Tibial nerve (tissue), 4 donors: ENCODE measurements at regions not wholly inside any gene's neighbourhood (a gene's known extent, or its start where the extent isn't known, plus 50 kb on each side); places are given as distances from the start of the nearest gene placed in this dataset.
A peak's percentile ranks its signal among the peaks of the same experiment; 100 is the strongest.

Source experiments
- DNase-seq, 2 donors: peaks; one replicate each; pipeline ENCODE4 v3.0.0-alpha.2; 2019; ENCODE audit warnings: low spot score in 2 of 2
- H3K27ac ChIP-seq, 4 donors: fragments of 200-600 bp; sonication (generic) in 3 of 4; one replicate each; pipeline ENCODE4 v1.5.1; 2017 to 2019; ENCODE audit warnings: mild to moderate bottlenecking in 1 of 4
- H3K27me3 ChIP-seq, 2 donors: fragments of 200-600 bp; sonication (generic) in 1 of 2; one replicate each; pipeline versions ENCODE4 v1.5.1 to v1.6.0; 2017 to 2019
- H3K36me3 ChIP-seq, 3 donors: fragments of 200-600 bp; sonication (generic); one replicate each; pipeline ENCODE4 v1.5.1; 2018 to 2019
- H3K4me1 ChIP-seq, 4 donors: fragments of 200-600 bp; sonication (generic) in 3 of 4; one replicate each; pipeline ENCODE4 v1.5.1; 2017 to 2019
- H3K4me3 ChIP-seq, 4 donors: fragments of 200-600 bp; sonication (generic) in 3 of 4; one replicate each; pipeline ENCODE4 v1.5.1; 2017 to 2019; ENCODE audit warnings: mild to moderate bottlenecking in 1 of 4, moderate library complexity in 1 of 4
- H3K9me3 ChIP-seq, 4 donors: fragments of 200-600 bp; sonication (generic) in 3 of 4; one replicate each; pipeline ENCODE4 v1.5.1; 2017 to 2019
- CTCF ChIP-seq, 5 experiments: fragments of 200-600 bp in 3 of 5; fragments of 450-650 bp in 2 of 5; sonication (generic) in 3 of 5; IDR thresholded peaks; one replicate each; pipeline ENCODE4 v1.5.1; 2016 to 2019; ENCODE audit warnings: antibody characterized with exemption in 5 of 5, mild to moderate bottlenecking in 3 of 5, moderate library complexity in 2 of 5
- EP300 ChIP-seq, 2 donors: sonication (generic); formaldehyde crosslinking; IDR thresholded peaks; one replicate each; pipeline ENCODE4 v1.6.1; 2017; ENCODE audit warnings: antibody characterized with exemption in 2 of 2, mild to moderate bottlenecking in 1 of 2
- POLR2A ChIP-seq, 2 donors: fragments of 450-650 bp; IDR thresholded peaks; one replicate each; pipeline ENCODE4 v1.6.1; 2017; ENCODE audit warnings: antibody characterized with exemption in 2 of 2, mild to moderate bottlenecking in 2 of 2, moderate library complexity in 2 of 2
- WGBS, 2 donors: methylation state at CpG; one replicate each; pipeline ENCODE4 v1.1.5; 2018; 5-methylcytosine and 5-hydroxymethylcytosine counted together

DNA sequence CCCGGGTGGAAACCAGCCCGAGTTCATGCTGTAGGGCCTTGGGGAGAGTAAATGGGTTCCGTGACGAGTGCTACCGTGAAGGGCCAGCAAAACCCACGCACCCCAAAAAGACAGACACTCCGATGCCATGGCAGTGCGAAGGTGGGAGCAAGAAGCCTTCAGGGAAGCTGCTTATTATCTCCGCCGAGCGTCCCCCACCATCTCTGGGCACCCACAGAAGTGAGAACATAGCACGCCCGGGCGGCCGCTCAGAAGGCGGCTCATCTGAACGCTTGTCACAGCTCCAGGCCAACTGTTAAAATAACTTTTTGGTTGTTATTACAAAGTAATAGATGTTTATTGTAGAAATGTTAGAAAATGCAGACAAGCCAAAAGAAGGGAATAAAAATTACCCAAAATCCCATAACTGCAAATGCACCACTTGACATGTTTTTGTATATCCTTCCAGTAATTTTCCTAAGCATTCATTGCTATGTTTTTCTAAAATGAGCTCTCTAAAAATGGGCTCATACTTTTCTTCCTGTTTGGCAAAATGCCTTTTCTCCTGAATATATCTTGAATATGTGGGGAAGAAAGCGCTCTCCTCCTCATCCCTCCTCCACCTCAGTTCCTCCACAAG, 234.9 kb downstream of the NPHP4 start:
- H3K27me3 ChIP-seq, result no peaks in the 10 kb centered on the region
- no peaks in the 10 kb centered on the region for H3K36me3 ChIP-seq
- H3K4me3 ChIP-seq, result no peak overlapping the region
- H3K9me3 ChIP-seq, result peaks cover 0 to 8% (median 0%) of the 10 kb centered on the region in 4 donors
- WGBS, 2 donors, result 79 to 82% methylated on average over 18 of the region's 18 CpGs
- TF ChIP-seq EP300 (IDR thresholded peaks at IDR 0.05) (no peak), CTCF (IDR thresholded peaks at IDR 0.05) (no peak), POLR2A (IDR thresholded peaks at IDR 0.05) (no peak)
- no peak overlapping the region for H3K27ac ChIP-seq
- no peak for DNase-seq
- H3K4me1 ChIP-seq, result peaks cover 0 to 4% (median 0%) of the 10 kb centered on the region in 4 donors

DNA sequence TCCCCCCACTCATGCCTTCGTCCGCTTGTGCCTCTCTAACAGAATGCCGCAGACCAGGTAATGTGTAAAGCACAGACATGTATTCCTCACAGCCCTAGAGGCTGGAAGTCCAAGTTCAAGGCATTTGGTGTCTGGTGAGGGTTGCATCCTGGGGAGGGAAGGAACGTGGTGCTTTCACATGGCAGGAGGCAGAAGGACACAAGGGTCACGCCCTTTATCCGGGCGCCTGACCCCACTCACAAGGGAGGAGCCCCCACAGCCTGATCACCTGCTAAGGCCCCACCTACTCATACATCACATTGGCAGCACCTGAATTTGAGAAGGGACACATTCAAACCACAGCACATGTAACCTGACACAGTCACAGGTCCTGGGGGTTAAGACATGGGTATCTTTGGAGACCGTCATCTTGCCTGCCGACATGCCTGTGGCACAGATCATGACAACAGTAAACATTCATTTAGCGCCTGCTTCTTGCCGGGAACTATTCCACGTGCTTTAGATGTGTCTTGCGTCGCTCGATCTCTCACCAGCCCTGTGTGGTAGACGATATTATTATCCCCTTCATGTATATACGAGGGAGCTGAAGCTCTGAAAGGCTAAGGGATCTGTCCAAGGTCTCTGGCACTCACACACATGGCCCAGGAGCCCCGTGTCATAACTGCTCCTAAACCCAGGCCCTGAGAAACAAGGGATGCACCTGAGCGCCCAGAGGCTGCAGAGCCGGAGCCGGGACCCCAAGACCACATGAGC, 235.6 kb downstream of the NPHP4 start:
- TF ChIP-seq CTCF (IDR thresholded peaks at IDR 0.05), result no peak
- Histone ChIP-seq H3K36me3 (no peaks in the 10 kb centered on the region), H3K27me3 (no peaks in the 10 kb centered on the region), H3K9me3 (peaks cover 0 to 8% (median 0%) of the 10 kb centered on the region in 4 donors), H3K27ac (no peak overlapping the region), H3K4me1 (peaks cover 0 to 8% (median 0%) of the 10 kb centered on the region in 4 donors), H3K4me3 (no peak overlapping the region)
- DNase-seq, result no peak
- WGBS, 2 donors, result 80 to 86% methylated on average over 21 of the region's 21 CpGs

- Histone ChIP-seq H3K4me3 (no peak overlapping the region), H3K36me3 (no peaks in the 10 kb centered on the region), H3K27me3 (peaks cover 0 to 3% of the 10 kb centered on the region in 2 donors), H3K9me3 (peaks cover 0 to 7% (median 0%) of the 10 kb centered on the region in 4 donors), H3K27ac (no peak overlapping the region), H3K4me1 (peaks cover 0 to 11% (median 0%) of the 10 kb centered on the region in 4 donors)
- DNase-seq, result no peak
- 84 to 86% methylated on average over 16 of the region's 16 CpGs for WGBS, 2 donors
- TF ChIP-seq CTCF (IDR thresholded peaks at IDR 0.05), result no peak
- TF ChIP-seq POLR2A (IDR thresholded peaks at IDR 0.05), result no peak
- TF ChIP-seq EP300 (IDR thresholded peaks at IDR 0.05), result no peak
These were observed 236.6 kb downstream of the NPHP4 start for GRCh38 chr1:5755552-5756125.

- Histone ChIP-seq H3K4me1 (peaks cover 0 to 11% (median 0%) of the 10 kb centered on the region in 4 donors), H3K4me3 (no peak overlapping the region), H3K27me3 (peaks cover 0 to 3% of the 10 kb centered on the region in 2 donors), H3K27ac (no peak overlapping the region), H3K36me3 (no peaks in the 10 kb centered on the region), H3K9me3 (peaks cover 0 to under 1% (median 0%) of the 10 kb centered on the region in 4 donors)
- DNase-seq, result peak in 1 of 2 donors; percentile 6
- 87 to 88% methylated on average over 12 to 14 of the region's 14 CpGs for WGBS, 2 donors
- no peak for TF ChIP-seq CTCF (IDR thresholded peaks at IDR 0.05)
- TF ChIP-seq EP300 (IDR thresholded peaks at IDR 0.05), result no peak
- no peak for TF ChIP-seq POLR2A (IDR thresholded peaks at IDR 0.05)
These were observed 237.2 kb downstream of the NPHP4 start for GRCh38 chr1:5754817-5755551.
